SK-N-SH treated with all-trans-retinoic acid at 6 μM for 48 hours (cell line): ENCODE measurements at regions not wholly inside any gene's neighbourhood (a gene's known extent, or its start where the extent isn't known, plus 50 kb on each side); places are given as distances from the start of the nearest gene placed in this dataset.

Experiments
- ARNTL ChIP-seq: fragments of 450-650 bp; formaldehyde crosslinking; IDR thresholded peaks from 2 replicates; pipeline ENCODE4 v1.5.0; 2020; ENCODE audit warnings: low read depth, mild to moderate bottlenecking, moderate library complexity, borderline replicate concordance
- BACH2 ChIP-seq: fragments of 250-450 bp; sonication (Bioruptor Pico); IDR thresholded peaks from 2 replicates; pipeline ENCODE4 v1.9.0; 2021; ENCODE audit warnings: mild to moderate bottlenecking, borderline replicate concordance
- PATZ1 ChIP-seq: fragments of 250-450 bp; sonication (Bioruptor Pico); IDR thresholded peaks from 2 replicates; pipeline ENCODE4 v1.8.0; 2020; ENCODE audit warnings: mild to moderate bottlenecking, moderate library complexity, borderline replicate concordance
- TSHZ2 ChIP-seq: fragments of 250-450 bp; sonication (Bioruptor Pico); IDR thresholded peaks from 2 replicates; pipeline ENCODE4 v1.5.0; 2020; ENCODE audit warnings: mild to moderate bottlenecking, moderate library complexity
- ZC3H10 ChIP-seq: fragments of 250-450 bp; sonication (Bioruptor Pico); IDR thresholded peaks from 2 replicates; pipeline ENCODE4 v1.5.1; 2021; ENCODE audit warnings: mild to moderate bottlenecking, moderate library complexity
- ZFP3 ChIP-seq: fragments of 250-450 bp; sonication (Bioruptor Pico); IDR thresholded peaks from 2 replicates; pipeline ENCODE4 v1.5.0; 2020; ENCODE audit warnings: mild to moderate bottlenecking, moderate library complexity
- ZFP30 ChIP-seq: fragments of 450-650 bp; formaldehyde crosslinking; IDR thresholded peaks from 2 replicates; pipeline ENCODE4 v1.5.0; 2022; ENCODE audit warnings: mild to moderate bottlenecking, moderate library complexity

- no peak for TF ChIP-seq ZFP30 (CRISPR knock-in tag)
- no peak for TF ChIP-seq ARNTL
- TF ChIP-seq TSHZ2 (CRISPR knock-in tag) = no peak
- no peak for TF ChIP-seq ZFP3 (CRISPR knock-in tag)
- TF ChIP-seq ZC3H10 = no peak
- no peak for TF ChIP-seq PATZ1
- no peak for TF ChIP-seq BACH2 (CRISPR knock-in tag)
Observed at GRCh38 chr5:111942661-111943401, 185.8 kb upstream of the NREP start.
